Mucosa of gallbladder (tissue), 1 donor: ENCODE measurements at regions not wholly inside any gene's neighbourhood (a gene's known extent, or its start where the extent isn't known, plus 50 kb on each side); places are given as distances from the start of the nearest gene placed in this dataset.
"Not testable (repeated sequence)": the region's sequence is repeated elsewhere in the genome, so short reads cannot be mapped to it uniquely, and the experiment has no call there.

Experiments
- DNase-seq: peaks from one replicate; pipeline ENCODE4 v3.0.0-alpha.2; 2020; ENCODE audit warnings: low spot score
- donor health status: DM: no; HTN: no; CAD: no.

DNA sequence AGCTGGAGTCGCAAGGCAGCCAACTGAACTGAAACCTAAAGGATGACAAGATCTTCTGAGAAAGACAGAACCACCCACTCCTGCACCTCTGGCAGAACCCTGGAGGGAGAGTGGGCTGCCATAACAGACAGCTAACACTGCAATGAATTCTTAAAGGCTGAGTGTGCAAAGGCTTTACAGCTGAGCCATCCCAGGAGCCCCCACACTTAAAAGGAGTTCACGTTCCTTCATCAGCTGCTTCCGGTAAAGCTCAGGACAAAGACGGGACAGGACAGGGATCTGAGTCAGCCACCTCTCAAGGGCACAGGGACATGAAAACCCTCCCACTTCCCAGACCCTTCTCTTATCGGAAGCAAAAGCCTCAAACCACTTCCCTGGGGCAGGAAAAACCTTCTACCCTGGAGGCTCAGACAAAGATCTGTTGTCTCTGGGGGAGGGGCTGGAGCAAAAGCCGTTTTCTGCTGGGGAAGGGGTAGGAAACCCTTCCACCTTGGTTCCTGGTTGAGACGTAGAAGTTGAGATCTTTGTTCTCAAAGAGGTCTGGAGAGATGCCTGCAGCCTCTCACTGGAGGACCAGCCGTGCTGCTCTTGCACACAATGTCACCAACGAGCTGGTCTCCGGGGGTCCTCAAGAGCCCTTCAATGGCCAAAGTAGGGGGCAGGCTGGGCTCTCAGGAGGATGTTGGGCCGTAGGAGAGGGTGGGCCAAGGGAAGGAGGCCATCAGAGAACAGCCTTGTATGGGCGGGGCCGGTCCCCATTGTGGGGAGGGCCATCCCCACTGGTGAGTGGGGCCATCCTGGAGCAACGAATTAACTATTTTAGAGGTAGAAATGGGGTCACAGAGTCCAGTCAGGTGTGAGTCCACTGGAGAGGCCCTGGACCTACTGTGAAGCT is 452.4 kb downstream of the PTPRU start:
- DNase-seq = no peak

DNA sequence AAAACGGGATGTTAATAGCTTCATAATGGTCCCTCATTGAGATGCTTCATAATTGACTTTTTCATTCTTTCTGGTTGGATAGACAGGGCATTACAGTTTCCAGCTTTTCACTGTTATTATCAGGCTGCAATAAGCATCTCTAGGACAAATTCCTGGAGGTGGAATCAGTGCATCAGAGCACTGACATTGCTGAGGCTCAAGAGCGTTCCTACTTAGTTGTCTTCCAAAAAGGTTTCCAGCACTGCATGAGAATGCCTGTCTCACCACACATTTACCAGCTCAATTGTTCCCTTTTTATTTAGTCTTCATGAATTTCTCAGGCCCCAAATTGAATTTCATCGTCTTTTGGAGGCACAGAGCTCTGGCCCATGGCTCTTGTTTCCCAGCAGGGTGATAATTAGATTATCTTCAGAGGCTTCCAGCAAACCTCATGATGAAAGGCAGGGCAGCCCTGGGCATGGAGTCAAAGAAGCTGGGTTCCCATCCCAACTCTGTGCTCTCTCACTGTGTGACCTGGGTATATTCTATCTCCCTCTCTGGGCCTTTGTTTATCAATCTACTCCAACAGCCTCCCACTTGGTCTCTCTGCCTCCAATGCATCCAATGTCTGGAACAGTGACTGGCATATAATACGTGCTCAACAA is 451.4 kb downstream of the PTPRU start:
- no peak for DNase-seq

DNA sequence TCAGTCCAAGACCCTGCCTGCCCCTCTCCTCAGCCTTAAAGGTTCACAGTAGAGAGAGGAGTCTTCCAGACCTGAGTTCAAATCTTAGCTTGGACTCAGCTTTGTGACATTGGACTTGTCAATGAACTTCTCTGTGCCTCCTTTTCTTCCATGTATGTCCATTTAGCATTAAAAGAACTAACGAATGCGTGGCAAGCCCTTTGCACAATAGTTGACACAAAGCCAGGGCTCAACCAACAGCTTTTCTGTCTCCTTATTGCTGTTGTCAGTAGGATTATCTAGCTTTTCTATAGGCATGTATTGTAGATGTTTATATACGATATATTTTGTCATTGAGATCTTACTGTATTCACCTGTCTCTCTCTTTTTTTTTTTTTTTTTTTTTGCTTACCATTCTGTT is 450.8 kb downstream of the PTPRU start:
- DNase-seq = no peak

GRCh38 chr1:29686012-29686930 is 449.9 kb downstream of the PTPRU start:
- no peak for DNase-seq

DNA sequence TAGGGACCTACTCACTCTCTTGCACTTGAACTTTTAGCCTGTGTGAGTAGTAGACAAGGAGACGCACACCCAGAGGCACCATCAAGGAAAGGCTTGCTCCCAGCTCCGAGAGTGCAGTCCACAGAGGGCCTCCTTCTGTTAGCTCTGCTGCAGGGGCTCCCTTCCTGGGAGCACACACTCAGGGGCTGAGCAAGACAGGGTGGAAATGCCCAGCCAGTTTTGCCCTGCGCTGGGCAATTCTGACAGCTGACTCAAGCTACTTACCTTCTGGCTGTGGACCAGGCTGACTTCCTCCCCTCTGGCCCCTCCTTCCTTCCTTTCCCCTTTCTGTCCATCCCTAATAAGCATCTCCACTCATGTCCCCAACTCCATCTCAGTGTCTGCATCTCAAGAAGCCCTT is 449.1 kb downstream of the PTPRU start:
- no peak for DNase-seq

DNA sequence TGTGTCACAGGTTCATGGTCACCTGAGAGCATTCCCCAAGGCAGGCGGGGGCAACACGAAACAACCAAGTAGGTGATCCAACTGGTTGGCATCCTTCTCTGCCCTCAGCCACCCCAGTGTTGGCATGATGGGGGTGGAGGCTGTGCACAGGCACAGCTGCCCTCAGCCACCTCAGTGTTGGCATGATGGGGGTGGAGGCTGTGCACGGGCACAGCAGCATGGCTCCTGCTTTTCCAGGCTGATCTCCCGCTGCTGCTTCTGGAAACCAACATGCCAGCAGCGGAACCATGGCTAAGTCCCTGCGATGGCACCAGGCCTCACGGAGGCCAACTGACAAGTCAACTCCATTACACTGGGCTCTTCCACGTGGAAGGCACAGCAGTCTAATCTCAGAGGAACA is 447.8 kb downstream of the PTPRU start:
- DNase-seq = no peak

GRCh38 chr1:29683472-29683871 is 447.1 kb downstream of the PTPRU start:
- DNase-seq = no peak

DNA sequence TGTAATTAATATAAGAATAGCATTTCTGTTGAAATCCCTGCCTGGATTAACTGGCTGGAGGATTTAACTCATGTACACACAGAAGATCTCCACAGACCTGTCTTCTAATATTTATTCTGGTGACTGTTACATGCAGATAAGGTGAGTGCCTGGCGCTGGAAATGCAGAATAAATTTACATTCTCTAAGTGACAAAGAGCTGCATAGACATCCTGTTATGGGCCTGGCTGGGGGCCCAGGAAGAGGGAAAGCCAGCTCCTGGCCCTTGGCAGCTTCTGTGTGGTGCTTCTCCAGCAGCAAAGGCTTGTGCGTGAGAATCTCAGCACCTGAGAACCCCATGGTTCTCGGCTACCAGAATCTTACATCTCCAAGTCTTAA is 446.6 kb downstream of the PTPRU start:
- DNase-seq = peak; percentile 43

- DNase-seq = no peak
Observed at GRCh38 chr1:29682171-29682918, 446.0 kb downstream of the PTPRU start.

DNA sequence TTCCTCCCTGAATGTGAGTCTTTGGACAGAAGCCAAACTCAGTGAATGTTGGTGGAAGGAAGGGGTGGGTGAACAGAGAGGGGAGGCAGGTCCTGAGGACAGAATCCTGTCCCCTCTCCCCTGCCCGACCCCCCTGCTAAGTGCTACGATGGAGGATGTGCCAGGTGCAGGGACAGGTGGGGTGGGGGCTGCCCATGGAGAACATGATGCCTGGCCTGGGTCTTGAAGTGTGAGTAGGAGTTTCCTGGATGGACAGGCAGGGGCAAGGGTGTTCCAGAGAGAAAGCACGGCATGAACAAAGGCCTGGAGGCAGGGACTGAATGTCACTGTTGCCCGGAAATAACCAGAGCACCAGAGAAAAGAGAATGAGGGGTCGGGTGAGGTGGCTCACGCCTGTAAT is 445.1 kb downstream of the PTPRU start:
- DNase-seq = not testable (repeated sequence)

GRCh38 chr1:29679828-29680558 is 443.7 kb downstream of the PTPRU start:
- no peak for DNase-seq

DNA sequence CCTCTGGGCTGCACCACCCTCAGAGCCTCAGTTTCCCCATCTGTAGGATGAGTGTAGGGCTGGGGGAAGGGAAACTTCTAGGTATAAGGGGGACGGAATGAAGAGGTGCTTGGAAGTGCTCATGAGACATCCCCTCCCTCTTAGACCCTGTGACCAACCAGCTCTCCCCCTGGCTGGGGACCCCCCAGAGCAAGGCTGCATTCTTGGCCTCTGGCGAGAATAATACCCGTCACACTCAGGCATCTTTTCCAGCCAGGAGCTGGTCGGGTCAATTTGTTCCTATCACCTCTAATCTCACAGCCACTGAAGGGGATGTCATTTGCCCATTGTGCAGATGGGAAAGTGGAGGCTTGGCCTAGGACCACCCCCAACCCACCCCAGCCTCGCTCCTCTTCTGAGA is 443.0 kb downstream of the PTPRU start:
- no peak for DNase-seq

GRCh38 chr1:29677028-29678024 is 441.0 kb downstream of the PTPRU start:
- no peak for DNase-seq

- DNase-seq = no peak
Observed at GRCh38 chr1:29676496-29676895, 440.2 kb downstream of the PTPRU start.

DNA sequence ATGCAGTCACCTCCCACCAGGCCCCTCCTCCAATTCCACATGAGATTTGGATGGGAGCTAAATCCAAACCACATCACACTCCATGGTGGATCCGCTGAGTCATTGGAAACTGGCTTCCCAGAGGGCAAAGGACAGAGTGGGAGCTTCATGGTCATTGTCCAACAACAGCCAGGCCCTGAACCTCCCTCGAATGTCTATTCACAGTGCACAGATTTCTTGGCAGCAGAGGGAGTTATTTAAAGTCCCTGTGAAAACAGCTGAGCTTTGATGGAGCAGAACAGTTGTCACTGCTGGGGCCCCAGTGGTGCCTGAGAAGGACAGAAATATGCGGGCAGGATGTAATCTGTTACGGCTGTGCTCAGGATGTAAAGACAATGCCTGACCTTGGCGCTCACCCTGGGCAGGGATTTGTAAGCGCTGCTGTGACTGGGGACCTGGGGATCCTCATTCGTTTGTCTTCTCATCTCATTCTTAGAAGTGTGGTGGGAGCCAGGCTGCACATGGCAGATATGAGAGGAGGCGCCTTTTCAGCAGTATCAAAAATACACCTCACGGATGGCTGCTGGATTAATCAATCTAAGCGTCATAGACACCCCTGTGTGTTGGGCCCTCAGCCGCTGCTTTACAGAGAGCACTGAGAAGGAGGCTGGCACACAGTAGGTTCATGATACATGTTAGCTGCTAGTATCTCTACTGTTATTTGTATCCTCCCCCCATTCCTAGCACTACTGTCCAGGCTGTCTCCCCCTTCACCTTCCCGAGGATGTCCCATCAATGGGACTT is 439.4 kb downstream of the PTPRU start:
- no peak for DNase-seq

GRCh38 chr1:29674627-29675326 is 438.5 kb downstream of the PTPRU start:
- DNase-seq = no peak

DNA sequence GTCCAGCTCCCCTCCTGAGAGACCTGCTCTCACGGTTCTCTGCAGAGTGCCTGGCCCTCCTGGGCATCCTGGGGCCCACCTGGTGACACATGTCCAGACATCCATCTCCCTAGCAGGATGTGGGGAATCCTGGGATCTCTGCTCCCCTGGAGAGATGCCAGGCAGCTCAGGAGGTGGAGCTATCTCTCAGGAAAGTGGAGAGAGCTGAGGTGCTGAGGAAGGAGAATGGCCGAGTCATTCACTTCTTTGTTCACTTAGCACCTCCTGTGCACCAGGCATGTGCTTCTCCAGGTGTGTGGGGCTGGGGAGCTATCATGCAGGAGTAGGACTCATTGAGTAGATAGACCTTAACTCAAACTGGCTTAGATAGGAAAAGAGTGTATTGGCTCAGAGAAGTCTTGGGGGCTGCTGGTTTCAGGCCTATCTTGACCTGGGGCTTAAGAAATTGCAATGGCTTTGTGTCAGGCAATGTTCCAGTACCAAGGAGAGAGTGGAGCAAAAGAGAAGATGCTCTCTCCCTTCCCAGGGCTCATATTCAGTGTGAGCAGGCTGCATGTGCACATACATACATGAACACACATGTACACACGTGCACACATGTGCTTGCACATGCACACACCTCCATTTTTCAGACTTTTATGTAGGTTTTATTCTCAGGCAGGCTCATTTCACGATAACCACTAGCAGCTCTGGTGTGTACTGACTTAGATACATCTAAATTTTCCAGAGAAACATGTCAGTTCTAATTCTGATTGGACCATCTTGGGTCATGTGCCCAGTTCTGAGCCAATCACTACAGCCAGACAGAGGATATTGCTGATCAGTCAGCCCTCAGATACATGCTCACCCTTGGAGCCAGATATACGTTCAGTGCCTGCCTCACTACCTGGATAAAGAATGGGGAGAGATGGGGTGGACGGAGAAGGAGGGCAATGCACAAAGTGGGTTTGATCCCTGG is 437.6 kb downstream of the PTPRU start:
- DNase-seq = no peak
